Activated CD8-positive, alpha-beta T cell treated with anti-CD3 and anti-CD28 coated beads for 36 hours (primary cell): ENCODE measurements at regions not wholly inside any gene's neighbourhood (a gene's known extent, or its start where the extent isn't known, plus 50 kb on each side); places are given as distances from the start of the nearest gene placed in this dataset.

Experiments used
- ATAC-seq: fragments of 200-7000 bp; cut with Tn5 transposase; one replicate; pipeline ENCODE4 v1.10.0; 2021; ENCODE audit warnings: mild to moderate bottlenecking, moderate library complexity
- CTCF ChIA-PET: fragments of 350-600 bp; sonication (Branson Sonifier 250); formaldehyde crosslinking; loops from one replicate; lab custom pipeline; 2021; ENCODE audit warnings: antibody characterized with exemption; lab: Charles Lee
- POLR2A ChIA-PET: fragments of 350-600 bp; sonication (Branson Sonifier 250); formaldehyde crosslinking; loops from one replicate; lab custom pipeline; 2021; ENCODE audit warnings: antibody characterized with exemption; lab: Charles Lee
- DNase-seq: peaks from one replicate; pipeline ENCODE4 v3.0.0-alpha.2; 2020
- H3K27ac Mint-ChIP-seq: one replicate; pipeline ENCODE4 v1.8.0; 2021; ENCODE audit warnings: mild to moderate bottlenecking, mixed read lengths
- H3K27me3 Mint-ChIP-seq: one replicate; pipeline ENCODE4 v1.8.0; 2021; ENCODE audit warnings: mixed read lengths
- H3K36me3 Mint-ChIP-seq: one replicate; pipeline ENCODE4 v1.8.0; 2021; ENCODE audit warnings: low read depth, mixed read lengths
- H3K4me1 Mint-ChIP-seq: one replicate; pipeline ENCODE4 v1.8.0; 2021; ENCODE audit warnings: low read depth, mixed read lengths
- H3K4me3 Mint-ChIP-seq: one replicate; pipeline ENCODE4 v1.8.0; 2021; ENCODE audit warnings: mild to moderate bottlenecking, moderate library complexity, mixed read lengths
- H3K9me3 Mint-ChIP-seq: one replicate; pipeline ENCODE4 v1.8.0; 2021; ENCODE audit warnings: mixed read lengths
- CTCF ChIP-seq: fragments of 200-600 bp; IDR thresholded peaks from one replicate; pipeline ENCODE4 v1.8.0; 2022; ENCODE audit warnings: antibody characterized with exemption, mild to moderate bottlenecking
- intact Hi-C: fragments of 100-400 bp; cut with micrococcal nuclease; formaldehyde crosslinking; loops from one replicate; pipeline ENCODE4 v1.10.0; 2022

- Mint-ChIP-seq H3K9me3 (peaks cover 14% of the 10 kb centered on the region), H3K36me3 (no peaks in the 10 kb centered on the region), H3K27ac (no peak overlapping the region), H3K4me3 (no peak overlapping the region), H3K4me1 (no peaks in the 10 kb centered on the region), H3K27me3 (no peaks in the 10 kb centered on the region)
- DNase-seq (no peak), ATAC-seq (no peak)
- ChIA-PET CTCF (no interaction called here), POLR2A (no interaction called here)
- intact Hi-C loops = no loop called here
- TF ChIP-seq CTCF = no peak
Measured at GRCh38 chr9:17025281-17025680, 109.6 kb upstream of the CNTLN start.

- POLR2A ChIA-PET = no interaction called here
- CTCF ChIA-PET = no interaction called here
- Mint-ChIP-seq H3K36me3 (no peaks in the 10 kb centered on the region), H3K27ac (no peak overlapping the region), H3K27me3 (no peaks in the 10 kb centered on the region), H3K4me1 (no peaks in the 10 kb centered on the region), H3K4me3 (no peak overlapping the region), H3K9me3 (peaks cover 14% of the 10 kb centered on the region)
- DNase-seq (no peak), ATAC-seq (no peak)
- no peak for TF ChIP-seq CTCF
- intact Hi-C loops = no loop called here
Measured at GRCh38 chr9:17024129-17024528, 110.7 kb upstream of the CNTLN start.

- Mint-ChIP-seq H3K4me1 (no peaks in the 10 kb centered on the region), H3K27ac (no peak overlapping the region), H3K36me3 (no peaks in the 10 kb centered on the region), H3K9me3 (peaks cover 14% of the 10 kb centered on the region), H3K4me3 (no peak overlapping the region), H3K27me3 (no peaks in the 10 kb centered on the region)
- ATAC-seq (no peak), DNase-seq (no peak)
- intact Hi-C loops = no loop called here
- ChIA-PET POLR2A (no interaction called here), CTCF (no interaction called here)
- no peak for TF ChIP-seq CTCF
Measured at GRCh38 chr9:17021387-17021970, 113.4 kb upstream of the CNTLN start.

- H3K36me3 Mint-ChIP-seq = no peaks in the 10 kb centered on the region
- DNase-seq = no peak
- peaks cover 9% of the 10 kb centered on the region for H3K9me3 Mint-ChIP-seq
- no peak overlapping the region for H3K4me3 Mint-ChIP-seq
- TF ChIP-seq CTCF = no peak
- ChIA-PET CTCF (no interaction called here), POLR2A (no interaction called here)
- no peak for ATAC-seq
- no peaks in the 10 kb centered on the region for H3K27me3 Mint-ChIP-seq
- H3K27ac Mint-ChIP-seq = no peak overlapping the region
- intact Hi-C loops = no loop called here
- no peaks in the 10 kb centered on the region for H3K4me1 Mint-ChIP-seq
Measured at GRCh38 chr9:17019398-17019797, 115.4 kb upstream of the CNTLN start.

- no peaks in the 10 kb centered on the region for H3K36me3 Mint-ChIP-seq
- no peak for TF ChIP-seq CTCF
- no peak overlapping the region for H3K27ac Mint-ChIP-seq
- no peak for ATAC-seq
- DNase-seq = no peak
- intact Hi-C loops = no loop called here
- no peak overlapping the region for H3K4me3 Mint-ChIP-seq
- peaks cover 2% of the 10 kb centered on the region for H3K9me3 Mint-ChIP-seq
- CTCF ChIA-PET = no interaction called here
- no peaks in the 10 kb centered on the region for H3K27me3 Mint-ChIP-seq
- POLR2A ChIA-PET = no interaction called here
- H3K4me1 Mint-ChIP-seq = no peaks in the 10 kb centered on the region
Measured at GRCh38 chr9:17018540-17019196, 116.2 kb upstream of the CNTLN start.
